Progenitor cell of endocrine pancreas (in vitro differentiated cells): ENCODE measurements at regions not wholly inside any gene's neighbourhood (a gene's known extent, or its start where the extent isn't known, plus 50 kb on each side); places are given as distances from the start of the nearest gene placed in this dataset.

Source experiments
- DNase-seq: peaks from one replicate; pipeline ENCODE4 v3.0.0; 2021; ENCODE audit warnings: low spot score; ENCODE audit not compliant: unreplicated experiment
- H3K27ac Mint-ChIP-seq: 2 replicates; pipeline ENCODE4 v1.8.0; 2021; ENCODE audit warnings: mild to moderate bottlenecking, moderate library complexity, mixed read lengths
- H3K27me3 Mint-ChIP-seq: 2 replicates; pipeline ENCODE4 v1.8.0; 2021; ENCODE audit warnings: mixed read lengths
- H3K36me3 Mint-ChIP-seq: 2 replicates; pipeline ENCODE4 v1.8.0; 2022; ENCODE audit warnings: mixed read lengths; ENCODE audit not compliant: insufficient read depth
- H3K4me1 Mint-ChIP-seq: 2 replicates; pipeline ENCODE4 v1.8.0; 2021; ENCODE audit warnings: low read depth, mixed read lengths
- H3K4me3 Mint-ChIP-seq: 2 replicates; pipeline ENCODE4 v1.8.0; 2021; ENCODE audit warnings: low read depth, mild to moderate bottlenecking, moderate library complexity, mixed read lengths
- H3K9me3 Mint-ChIP-seq: 2 replicates; pipeline ENCODE4 v1.8.0; 2021; ENCODE audit warnings: low read depth, mixed read lengths
- CTCF ChIP-seq: fragments of 200-600 bp; sonication (generic); IDR thresholded peaks from one replicate; pipeline ENCODE4 v1.5.0; 2021; ENCODE audit warnings: antibody characterized with exemption, mild to moderate bottlenecking; ENCODE audit not compliant: unreplicated experiment

- no peak for TF ChIP-seq CTCF
- Mint-ChIP-seq H3K4me1 (no peaks in the 10 kb centered on the region), H3K27ac (no peak overlapping the region), H3K36me3 (no peaks in the 10 kb centered on the region), H3K4me3 (no peak overlapping the region), H3K9me3 (no peaks in the 10 kb centered on the region), H3K27me3 (peaks cover 6% of the 10 kb centered on the region)
- DNase-seq = no peak
These were observed 120.9 kb upstream of the RGMA start for GRCh38 chr15:93209690-93210445.

GRCh38 chr15:93206893-93207292 is 117.9 kb upstream of the RGMA start:
- Mint-ChIP-seq H3K9me3 (no peaks in the 10 kb centered on the region), H3K27me3 (peaks cover 13% of the 10 kb centered on the region), H3K27ac (no peak overlapping the region), H3K4me1 (no peaks in the 10 kb centered on the region), H3K36me3 (no peaks in the 10 kb centered on the region), H3K4me3 (no peak overlapping the region)
- TF ChIP-seq CTCF = no peak
- DNase-seq = no peak

GRCh38 chr15:93205413-93205812 is 116.4 kb upstream of the RGMA start:
- no peak overlapping the region for H3K27ac Mint-ChIP-seq

GRCh38 chr15:93203036-93203435 is 114.0 kb upstream of the RGMA start:
- H3K4me1 Mint-ChIP-seq = no peaks in the 10 kb centered on the region
- DNase-seq = no peak
- H3K9me3 Mint-ChIP-seq = no peaks in the 10 kb centered on the region
- no peaks in the 10 kb centered on the region for H3K36me3 Mint-ChIP-seq
- H3K4me3 Mint-ChIP-seq = no peak overlapping the region
- H3K27me3 Mint-ChIP-seq = peaks cover 25% of the 10 kb centered on the region
- no peak for TF ChIP-seq CTCF
- no peak overlapping the region for H3K27ac Mint-ChIP-seq

More at GRCh38 chr15:93205413-93205812, 116.4 kb upstream of the RGMA start:
- no peaks in the 10 kb centered on the region for H3K4me1 Mint-ChIP-seq
- no peak for DNase-seq
- TF ChIP-seq CTCF = no peak
- H3K9me3 Mint-ChIP-seq = no peaks in the 10 kb centered on the region
- H3K27me3 Mint-ChIP-seq = peaks cover 16% of the 10 kb centered on the region
- H3K4me3 Mint-ChIP-seq = no peak overlapping the region
- no peaks in the 10 kb centered on the region for H3K36me3 Mint-ChIP-seq

- DNase-seq = no peak
These were observed 113.4 kb upstream of the RGMA start for GRCh38 chr15:93202405-93202804.

More at GRCh38 chr15:93202405-93202804, 113.4 kb upstream of the RGMA start:
- H3K9me3 Mint-ChIP-seq = no peaks in the 10 kb centered on the region
- no peaks in the 10 kb centered on the region for H3K4me1 Mint-ChIP-seq
- no peak overlapping the region for H3K27ac Mint-ChIP-seq
- TF ChIP-seq CTCF = no peak
- H3K4me3 Mint-ChIP-seq = no peak overlapping the region
- H3K36me3 Mint-ChIP-seq = no peaks in the 10 kb centered on the region
- peaks cover 25% of the 10 kb centered on the region for H3K27me3 Mint-ChIP-seq
